Right lobe of liver (tissue), 6 donors: ENCODE measurements at regions not wholly inside any gene's neighbourhood (a gene's known extent, or its start where the extent isn't known, plus 50 kb on each side); places are given as distances from the start of the nearest gene placed in this dataset.
A peak's percentile ranks its signal among the peaks of the same experiment; 100 is the strongest.

ENCODE experiments used
- ATAC-seq, 4 donors: fragments of 200-7000 bp; cut with Tn5 transposase; one replicate each; pipeline ENCODE4 v1.9.1; 2020; ENCODE audit warnings: mild to moderate bottlenecking in 4 of 4, moderate library complexity in 4 of 4
- DNase-seq, 3 donors: peaks; one replicate each; pipeline ENCODE4 v3.0.0-alpha.2; 2020
- H3K27ac ChIP-seq, 3 donors: fragments of 200-600 bp; one replicate each; pipeline ENCODE4 v1.8.0; 2022
- H3K27me3 ChIP-seq, 2 donors: fragments of 200-600 bp; one replicate each; pipeline ENCODE4 v1.8.0; 2022
- H3K36me3 ChIP-seq, 4 donors: fragments of 200-600 bp; sonication (generic) in 1 of 4; one replicate each; pipeline versions ENCODE4 v1.5.1 to v1.8.0; 2017 to 2022; ENCODE audit warnings: control low read depth in 1 of 4
- H3K4me1 ChIP-seq, 4 donors: fragments of 200-600 bp; sonication (generic) in 1 of 4; one replicate each; pipeline versions ENCODE4 v1.5.1 to v1.8.0; 2017 to 2022; ENCODE audit warnings: control low read depth in 1 of 4
- H3K4me3 ChIP-seq, 3 donors: fragments of 200-600 bp; one replicate each; pipeline ENCODE4 v1.8.0; 2022
- H3K9me3 ChIP-seq, 4 donors: fragments of 200-600 bp; sonication (generic) in 1 of 4; one replicate each; pipeline versions ENCODE4 v1.5.1 to v1.8.0; 2017 to 2022; ENCODE audit warnings: control low read depth in 1 of 4
- CTCF ChIP-seq, 4 donors: fragments of 200-600 bp in 3 of 4; fragments of 450-650 bp in 1 of 4; IDR thresholded peaks; one replicate each; pipeline versions ENCODE4 v1.5.1 to v1.8.0; 2016 to 2022; ENCODE audit warnings: antibody characterized with exemption in 4 of 4, mild to moderate bottlenecking in 2 of 4
- POLR2A ChIP-seq: fragments of 450-650 bp; IDR thresholded peaks from one replicate; pipeline ENCODE4 v1.6.1; 2017; ENCODE audit warnings: antibody characterized with exemption, mild to moderate bottlenecking
- WGBS: methylation state at CpG from one replicate; pipeline ENCODE4 v1.1.6; 2018; ENCODE audit warnings: low coverage, low lambda C conversion rate; ENCODE audit not compliant: insufficient coverage; ENCODE audit errors: missing lambda C conversion rate; 5-methylcytosine and 5-hydroxymethylcytosine counted together
- intact Hi-C, 2 donors: fragments of 100-400 bp; cut with DNase I; formaldehyde crosslinking; loops; one replicate each; pipeline versions ENCODE4 v1.11.2 to v1.14.1; 2022
- donor health status: DM: no; HTN: yes; CAD: no.
- donor health status: DM: no; HTN: no; CAD: no.
- donor health status: DM: no; HTN: no; CAD: no.
- donor health status: DM: no; HTN: yes; CAD: no.
- donor health status: DM: no; HTN: yes; CAD: no.

GRCh38 chr7:46135557-46135956 lies 214.5 kb upstream of the IGFBP3 start:
- H3K4me1 ChIP-seq: peaks cover 0 to 17% (median 0%) of the 10 kb centered on the region in 4 donors
- ATAC-seq: no peak
- no peak overlapping the region for H3K4me3 ChIP-seq
- H3K36me3 ChIP-seq: no peaks in the 10 kb centered on the region
- intact Hi-C loops: no loop called here
- H3K27me3 ChIP-seq: no peaks in the 10 kb centered on the region
- DNase-seq: no peak
- H3K9me3 ChIP-seq: no peaks in the 10 kb centered on the region
- no peak overlapping the region for H3K27ac ChIP-seq
- no peak for TF ChIP-seq CTCF (IDR thresholded peaks at IDR 0.05)
- TF ChIP-seq POLR2A: no peak

GRCh38 chr7:46134795-46135194 lies 213.7 kb upstream of the IGFBP3 start:
- Histone ChIP-seq H3K4me3 (no peak overlapping the region), H3K27me3 (no peaks in the 10 kb centered on the region), H3K27ac (no peak overlapping the region), H3K4me1 (peaks cover 0 to 17% (median 0%) of the 10 kb centered on the region in 4 donors), H3K36me3 (no peaks in the 10 kb centered on the region), H3K9me3 (no peaks in the 10 kb centered on the region)
- TF ChIP-seq POLR2A: no peak
- no peak for TF ChIP-seq CTCF (IDR thresholded peaks at IDR 0.05)
- intact Hi-C loops: no loop called here
- ATAC-seq (peak; percentile 77 to 86 (median 80)), DNase-seq (no peak)

GRCh38 chr7:46134385-46134784 lies 213.3 kb upstream of the IGFBP3 start:
- DNase-seq (no peak), ATAC-seq (peak in 2 of 4 donors; percentile 20 to 45)

GRCh38 chr7:46133751-46134150 lies 212.7 kb upstream of the IGFBP3 start:
- Histone ChIP-seq H3K4me1 (peaks cover 0 to 17% (median 0%) of the 10 kb centered on the region in 4 donors), H3K4me3 (no peak overlapping the region), H3K36me3 (no peaks in the 10 kb centered on the region), H3K27ac (no peak overlapping the region), H3K9me3 (no peaks in the 10 kb centered on the region), H3K27me3 (no peaks in the 10 kb centered on the region)
- no peak for TF ChIP-seq CTCF (IDR thresholded peaks at IDR 0.05)
- TF ChIP-seq POLR2A: no peak
- DNase-seq: no peak
- intact Hi-C loops: no loop called here
- ATAC-seq: no peak
- 100% methylated on average over 3 of the region's 3 CpGs for WGBS

More at GRCh38 chr7:46134385-46134784, 213.3 kb upstream of the IGFBP3 start:
- Histone ChIP-seq H3K4me1 (peaks cover 0 to 17% (median 0%) of the 10 kb centered on the region in 4 donors), H3K36me3 (no peaks in the 10 kb centered on the region), H3K27ac (no peak overlapping the region), H3K4me3 (no peak overlapping the region), H3K27me3 (no peaks in the 10 kb centered on the region), H3K9me3 (no peaks in the 10 kb centered on the region)
- no peak for TF ChIP-seq POLR2A
- TF ChIP-seq CTCF (IDR thresholded peaks at IDR 0.05): no peak
- 89% methylated on average over 3 of the region's 4 CpGs for WGBS
- intact Hi-C loops: no loop called here

- intact Hi-C loops: no loop called here
- Histone ChIP-seq H3K27me3 (no peaks in the 10 kb centered on the region), H3K4me1 (peaks cover 0 to 14% (median 0%) of the 10 kb centered on the region in 4 donors), H3K9me3 (no peaks in the 10 kb centered on the region), H3K36me3 (no peaks in the 10 kb centered on the region), H3K4me3 (no peak overlapping the region), H3K27ac (no peak overlapping the region)
- ATAC-seq (no peak), DNase-seq (no peak)
- TF ChIP-seq POLR2A (no peak), CTCF (IDR thresholded peaks at IDR 0.05) (no peak)
- WGBS: 71% methylated on average over 4 of the region's 6 CpGs
These were observed 212.0 kb upstream of the IGFBP3 start for GRCh38 chr7:46133072-46133471.
